Astrocyte (in vitro differentiated cells and primary cell): ENCODE measurements at regions not wholly inside any gene's neighbourhood (a gene's known extent, or its start where the extent isn't known, plus 50 kb on each side); places are given as distances from the start of the nearest gene placed in this dataset.

Source experiments
- EZH2 ChIP-seq: IDR thresholded peaks from 2 replicates; pipeline ENCODE4 v1.6.1; 2012; ENCODE audit warnings: mild to moderate bottlenecking, low read length, inconsistent platforms; ENCODE audit not compliant: insufficient read depth
- TF ChIP-seq, protein P1 (sequence below): IDR thresholded peaks from 2 replicates; pipeline ENCODE4 v1.5.1; 2011; ENCODE audit warnings: low read depth, mild to moderate bottlenecking, inconsistent platforms, low read length, moderate library complexity; ENCODE audit not compliant: insufficient read depth

GRCh38 chr3:30131191-30131590, 475.2 kb upstream of the TGFBR2 start:
- TF ChIP-seq, protein P1, sequence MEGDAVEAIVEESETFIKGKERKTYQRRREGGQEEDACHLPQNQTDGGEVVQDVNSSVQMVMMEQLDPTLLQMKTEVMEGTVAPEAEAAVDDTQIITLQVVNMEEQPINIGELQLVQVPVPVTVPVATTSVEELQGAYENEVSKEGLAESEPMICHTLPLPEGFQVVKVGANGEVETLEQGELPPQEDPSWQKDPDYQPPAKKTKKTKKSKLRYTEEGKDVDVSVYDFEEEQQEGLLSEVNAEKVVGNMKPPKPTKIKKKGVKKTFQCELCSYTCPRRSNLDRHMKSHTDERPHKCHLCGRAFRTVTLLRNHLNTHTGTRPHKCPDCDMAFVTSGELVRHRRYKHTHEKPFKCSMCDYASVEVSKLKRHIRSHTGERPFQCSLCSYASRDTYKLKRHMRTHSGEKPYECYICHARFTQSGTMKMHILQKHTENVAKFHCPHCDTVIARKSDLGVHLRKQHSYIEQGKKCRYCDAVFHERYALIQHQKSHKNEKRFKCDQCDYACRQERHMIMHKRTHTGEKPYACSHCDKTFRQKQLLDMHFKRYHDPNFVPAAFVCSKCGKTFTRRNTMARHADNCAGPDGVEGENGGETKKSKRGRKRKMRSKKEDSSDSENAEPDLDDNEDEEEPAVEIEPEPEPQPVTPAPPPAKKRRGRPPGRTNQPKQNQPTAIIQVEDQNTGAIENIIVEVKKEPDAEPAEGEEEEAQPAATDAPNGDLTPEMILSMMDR: no peak
- TF ChIP-seq EZH2: no peak
